ENCODE measurements at regions not wholly inside any gene's neighbourhood (a gene's known extent, or its start where the extent isn't known, plus 50 kb on each side); places are given as distances from the start of the nearest gene placed in this dataset.
A peak's percentile ranks its signal among the peaks of the same experiment; 100 is the strongest.
"Not testable (repeated sequence)": the region's sequence is repeated elsewhere in the genome, so short reads cannot be mapped to it uniquely, and the experiment has no call there.

DNA sequence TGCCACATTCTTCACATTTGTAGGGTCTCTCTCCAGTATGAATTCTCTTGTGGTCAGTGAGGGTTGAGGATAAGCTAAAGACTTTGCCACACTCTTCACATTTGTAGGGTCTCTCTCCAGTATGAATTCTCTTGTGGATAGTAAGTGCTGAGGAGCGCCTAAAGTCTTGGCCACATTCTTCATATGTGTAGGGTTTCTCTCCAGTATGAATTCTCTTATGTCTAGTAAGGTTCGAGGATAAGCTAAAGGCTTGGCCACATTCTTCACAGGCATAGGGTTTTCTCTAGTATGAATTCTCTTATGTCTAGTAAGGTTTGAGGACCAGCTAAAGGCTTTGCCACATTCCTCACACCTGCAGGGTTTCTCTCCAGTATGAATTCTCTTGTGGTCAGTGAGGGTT lies 706.9 kb upstream of the ZNF722 start:
- H3K27ac ChIP-seq; ATAC-seq; H3K4me3 ChIP-seq; H3K4me1 ChIP-seq; intact Hi-C loops (cut with DNase I); H3K27me3 ChIP-seq; H3K36me3 ChIP-seq; DNase-seq: not testable (repeated sequence)
- H3K9me3 ChIP-seq: peaks cover 0 to 50% (median 0%) of the 10 kb centered on the region in 11 donors
- WGBS, 2 donors: 65 to 75% methylated on average over 2 of the region's 2 CpGs

GRCh38 chr7:63317595-63317994 lies 681.1 kb upstream of the ZNF722 start:
- H3K9me3 ChIP-seq; H3K4me3 ChIP-seq; H3K36me3 ChIP-seq; DNase-seq; intact Hi-C loops (cut with DNase I); H3K27me3 ChIP-seq; H3K4me1 ChIP-seq; H3K27ac ChIP-seq: not testable (repeated sequence)
- peak in 1 of 8 donors; percentile 29 for ATAC-seq
- 89 to 96% methylated on average over 2 to 8 of the region's 13 CpGs for WGBS, 2 donors

- H3K4me3 ChIP-seq; intact Hi-C loops (cut with DNase I); H3K4me1 ChIP-seq; H3K27ac ChIP-seq; H3K9me3 ChIP-seq; H3K27me3 ChIP-seq; H3K36me3 ChIP-seq: not testable (repeated sequence)
- ATAC-seq: peak in 3 of 8 donors; percentile 11 to 55 (median 19)
- peak in 1 of 2 donors; percentile 6 for DNase-seq
- 80 to 85% methylated on average over 14 to 17 of the region's 31 CpGs for WGBS, 2 donors
Observed at GRCh38 chr7:63348755-63349408, 649.8 kb upstream of the ZNF722 start.

DNA sequence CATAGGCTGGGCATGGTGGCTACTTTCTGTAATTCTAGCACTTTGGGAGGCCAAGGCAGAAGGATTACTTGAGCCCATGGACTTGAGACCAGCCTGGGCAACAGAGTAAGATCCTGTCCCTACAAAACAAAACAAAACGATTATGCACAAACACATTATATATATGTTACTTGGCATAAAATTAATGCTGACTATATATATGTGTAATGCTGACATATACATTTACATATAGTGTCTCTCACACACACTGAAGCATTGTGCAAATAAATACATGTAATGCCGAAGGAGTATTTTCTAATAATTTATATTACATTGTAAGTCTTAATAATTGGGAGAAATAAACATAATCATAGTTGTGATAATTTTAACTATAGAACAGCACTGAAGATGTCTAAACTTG lies 621.8 kb upstream of the ZNF722 start:
- ATAC-seq: no peak
- Histone ChIP-seq H3K4me1 (no peaks in the 10 kb centered on the region), H3K36me3 (no peaks in the 10 kb centered on the region), H3K4me3 (no peak overlapping the region), H3K27ac (no peak overlapping the region), H3K27me3 (no peaks in the 10 kb centered on the region), H3K9me3 (peaks cover 0 to 68% (median 0%) of the 10 kb centered on the region in 11 donors)
- intact Hi-C loops (cut with DNase I): no loop called here
- 15 to 41% methylated on average over 2 of the region's 2 CpGs for WGBS, 2 donors
- no peak for DNase-seq
- TF ChIP-seq, protein P1, sequence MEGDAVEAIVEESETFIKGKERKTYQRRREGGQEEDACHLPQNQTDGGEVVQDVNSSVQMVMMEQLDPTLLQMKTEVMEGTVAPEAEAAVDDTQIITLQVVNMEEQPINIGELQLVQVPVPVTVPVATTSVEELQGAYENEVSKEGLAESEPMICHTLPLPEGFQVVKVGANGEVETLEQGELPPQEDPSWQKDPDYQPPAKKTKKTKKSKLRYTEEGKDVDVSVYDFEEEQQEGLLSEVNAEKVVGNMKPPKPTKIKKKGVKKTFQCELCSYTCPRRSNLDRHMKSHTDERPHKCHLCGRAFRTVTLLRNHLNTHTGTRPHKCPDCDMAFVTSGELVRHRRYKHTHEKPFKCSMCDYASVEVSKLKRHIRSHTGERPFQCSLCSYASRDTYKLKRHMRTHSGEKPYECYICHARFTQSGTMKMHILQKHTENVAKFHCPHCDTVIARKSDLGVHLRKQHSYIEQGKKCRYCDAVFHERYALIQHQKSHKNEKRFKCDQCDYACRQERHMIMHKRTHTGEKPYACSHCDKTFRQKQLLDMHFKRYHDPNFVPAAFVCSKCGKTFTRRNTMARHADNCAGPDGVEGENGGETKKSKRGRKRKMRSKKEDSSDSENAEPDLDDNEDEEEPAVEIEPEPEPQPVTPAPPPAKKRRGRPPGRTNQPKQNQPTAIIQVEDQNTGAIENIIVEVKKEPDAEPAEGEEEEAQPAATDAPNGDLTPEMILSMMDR (IDR thresholded peaks at IDR 0.05): no peak

GRCh38 chr7:63394139-63394538 lies 604.5 kb upstream of the ZNF722 start:
- H3K27me3 ChIP-seq; DNase-seq; H3K4me3 ChIP-seq; H3K36me3 ChIP-seq; H3K27ac ChIP-seq; H3K9me3 ChIP-seq; intact Hi-C loops (cut with DNase I); H3K4me1 ChIP-seq: not testable (repeated sequence)
- no CpG with 5 or more reads among the region's 25 CpGs for WGBS, 2 donors
- peak in 1 of 8 donors; percentile 53 for ATAC-seq

GRCh38 chr7:63407881-63408280 lies 590.8 kb upstream of the ZNF722 start:
- WGBS, 2 donors: 70 to 76% methylated on average over 5 of the region's 8 CpGs
- H3K36me3 ChIP-seq; DNase-seq; H3K27me3 ChIP-seq; H3K27ac ChIP-seq; H3K4me1 ChIP-seq; H3K9me3 ChIP-seq; intact Hi-C loops (cut with DNase I); H3K4me3 ChIP-seq; ATAC-seq: not testable (repeated sequence)

Data from heart right ventricle (tissue), 16 donors.